Colonic mucosa (tissue), 4 donors: ENCODE measurements at regions not wholly inside any gene's neighbourhood (a gene's known extent, or its start where the extent isn't known, plus 50 kb on each side); places are given as distances from the start of the nearest gene placed in this dataset.

Experiments
- DNase-seq: peaks from one replicate; pipeline ENCODE4 v3.0.0-alpha.2; 2020
- H3K27ac ChIP-seq: fragments of 200-600 bp; one replicate; pipeline ENCODE4 v1.8.0; 2021
- H3K27me3 ChIP-seq: fragments of 200-600 bp; one replicate; pipeline ENCODE4 v1.8.0; 2021
- H3K36me3 ChIP-seq: fragments of 200-600 bp; one replicate; pipeline ENCODE4 v1.8.0; 2021
- H3K4me1 ChIP-seq: fragments of 200-600 bp; one replicate; pipeline ENCODE4 v1.8.0; 2021; ENCODE audit warnings: mild to moderate bottlenecking
- H3K4me3 ChIP-seq: fragments of 200-600 bp; one replicate; pipeline ENCODE4 v1.8.0; 2021
- H3K9ac ChIP-seq, 2 donors: one replicate each; pipeline ENCODE4 v1.7.0; 2013; ENCODE audit warnings: control low read depth in 2 of 2, low read depth in 2 of 2, low read length in 2 of 2
- H3K9me3 ChIP-seq: fragments of 200-600 bp; one replicate; pipeline ENCODE4 v1.8.0; 2021
- CTCF ChIP-seq: fragments of 200-600 bp; IDR thresholded peaks from one replicate; pipeline ENCODE4 v1.8.0; 2022; ENCODE audit warnings: antibody characterized with exemption, mild to moderate bottlenecking
- intact Hi-C: fragments of 100-400 bp; cut with DNase I; formaldehyde crosslinking; loops from one replicate; pipeline ENCODE4 v1.14.1; 2022
- donor health status: healthy.
- donor health status: DM: no; HTN: no; CAD: no.
- donor health status: DM: no; HTN: no; CAD: no.

- DNase-seq, result no peak
- no peaks in the 10 kb centered on the region for H3K36me3 ChIP-seq
- H3K27ac ChIP-seq, result no peak overlapping the region
- H3K4me1 ChIP-seq, result no peaks in the 10 kb centered on the region
- H3K9ac ChIP-seq, result no peak overlapping the region
- no peak overlapping the region for H3K4me3 ChIP-seq
- intact Hi-C loops, result no loop called here
- H3K9me3 ChIP-seq, result no peaks in the 10 kb centered on the region
- no peak for TF ChIP-seq CTCF
- no peaks in the 10 kb centered on the region for H3K27me3 ChIP-seq
These were observed 585.9 kb upstream of the GHITM start for GRCh38 chr10:83553366-83553765.

GRCh38 chr10:83555264-83555663 is 584.0 kb upstream of the GHITM start:
- Histone ChIP-seq H3K36me3 (no peaks in the 10 kb centered on the region), H3K27ac (no peak overlapping the region), H3K9me3 (no peaks in the 10 kb centered on the region), H3K9ac (no peak overlapping the region), H3K4me3 (no peak overlapping the region), H3K4me1 (no peaks in the 10 kb centered on the region), H3K27me3 (no peaks in the 10 kb centered on the region)
- no peak for TF ChIP-seq CTCF
- DNase-seq, result no peak
- intact Hi-C loops, result no loop called here

GRCh38 chr10:83562381-83562780 is 576.9 kb upstream of the GHITM start:
- Histone ChIP-seq H3K9me3 (no peaks in the 10 kb centered on the region), H3K4me1 (no peaks in the 10 kb centered on the region), H3K27me3 (no peaks in the 10 kb centered on the region), H3K4me3 (no peak overlapping the region), H3K9ac (no peak overlapping the region), H3K36me3 (no peaks in the 10 kb centered on the region), H3K27ac (no peak overlapping the region)
- DNase-seq, result no peak
- no peak for TF ChIP-seq CTCF
- intact Hi-C loops, result no loop called here

GRCh38 chr10:83564889-83565588 is 574.3 kb upstream of the GHITM start:
- DNase-seq, result no peak
- Histone ChIP-seq H3K4me3 (no peak overlapping the region), H3K27ac (no peak overlapping the region), H3K9me3 (no peaks in the 10 kb centered on the region), H3K9ac (no peak overlapping the region), H3K27me3 (no peaks in the 10 kb centered on the region), H3K4me1 (no peaks in the 10 kb centered on the region), H3K36me3 (no peaks in the 10 kb centered on the region)
- TF ChIP-seq CTCF, result no peak
- intact Hi-C loops, result no loop called here

- DNase-seq, result no peak
- Histone ChIP-seq H3K4me1 (no peaks in the 10 kb centered on the region), H3K4me3 (no peak overlapping the region), H3K27ac (no peak overlapping the region), H3K27me3 (no peaks in the 10 kb centered on the region), H3K9ac (no peak overlapping the region), H3K9me3 (no peaks in the 10 kb centered on the region), H3K36me3 (no peaks in the 10 kb centered on the region)
- intact Hi-C loops, result no loop called here
- no peak for TF ChIP-seq CTCF
These were observed 567.3 kb upstream of the GHITM start for GRCh38 chr10:83572036-83572435.
